RWPE2 (cell line): ENCODE measurements at regions not wholly inside any gene's neighbourhood (a gene's known extent, or its start where the extent isn't known, plus 50 kb on each side); places are given as distances from the start of the nearest gene placed in this dataset.

ENCODE experiments used
- ATAC-seq: fragments of 200-7000 bp; cut with Tn5 transposase; 3 replicates; pipeline ENCODE4 v1.9.1; 2021; ENCODE audit warnings: low read depth
- DNase-seq: peaks from one replicate; pipeline ENCODE4 v3.0.0-alpha.2; 2020; ENCODE audit warnings: low spot score
- H3K27ac ChIP-seq: fragments of 450-650 bp; 2 replicates; pipeline ENCODE4 v1.5.1; 2017; ENCODE audit warnings: mild to moderate bottlenecking; ENCODE audit not compliant: poor library complexity, severe bottlenecking
- H3K27me3 ChIP-seq: fragments of 250-450 bp; sonication (Bioruptor Pico); 2 replicates; pipeline ENCODE4 v1.5.1; 2021; ENCODE audit warnings: mild to moderate bottlenecking, moderate library complexity; ENCODE audit not compliant: insufficient read depth, poor library complexity, severe bottlenecking
- H3K36me3 ChIP-seq: fragments of 250-450 bp; sonication (Bioruptor Pico); 2 replicates; pipeline ENCODE4 v1.5.1; 2020; ENCODE audit warnings: low read depth, mild to moderate bottlenecking, moderate library complexity
- H3K4me1 ChIP-seq: fragments of 250-450 bp; sonication (Bioruptor Pico); 2 replicates; pipeline ENCODE4 v1.5.1; 2021; ENCODE audit warnings: mild to moderate bottlenecking, moderate library complexity; ENCODE audit not compliant: insufficient read depth, poor library complexity, severe bottlenecking
- H3K4me3 ChIP-seq: fragments of 250-450 bp; sonication (Bioruptor Pico); 2 replicates; pipeline ENCODE4 v1.5.1; 2021; ENCODE audit warnings: mild to moderate bottlenecking, moderate library complexity; ENCODE audit not compliant: severe bottlenecking
- H3K9me3 ChIP-seq: fragments of 250-450 bp; sonication (Bioruptor Pico); 2 replicates; pipeline ENCODE4 v1.5.1; 2021; ENCODE audit warnings: mild to moderate bottlenecking, moderate library complexity; ENCODE audit not compliant: severe bottlenecking
- CTCF ChIP-seq: fragments of 450-650 bp; IDR thresholded peaks from one replicate; pipeline ENCODE4 v1.5.1; 2017; ENCODE audit warnings: mild to moderate bottlenecking, moderate library complexity; ENCODE audit not compliant: poor library complexity, severe bottlenecking

GRCh38 chr14:62557416-62557815 lies 487.8 kb downstream of the KCNH5 start:
- no peak overlapping the region for H3K4me3 ChIP-seq
- no peaks in the 10 kb centered on the region for H3K4me1 ChIP-seq
- no peak overlapping the region for H3K27ac ChIP-seq
- no peaks in the 10 kb centered on the region for H3K9me3 ChIP-seq
- no peaks in the 10 kb centered on the region for H3K27me3 ChIP-seq
- H3K36me3 ChIP-seq = no peaks in the 10 kb centered on the region
- no peak for ATAC-seq
- no peak for TF ChIP-seq CTCF
- no peak for DNase-seq

GRCh38 chr14:62558451-62558850 lies 486.8 kb downstream of the KCNH5 start:
- Histone ChIP-seq H3K4me3 (no peak overlapping the region), H3K4me1 (no peaks in the 10 kb centered on the region), H3K36me3 (no peaks in the 10 kb centered on the region), H3K27ac (no peak overlapping the region), H3K9me3 (no peaks in the 10 kb centered on the region), H3K27me3 (no peaks in the 10 kb centered on the region)
- DNase-seq = no peak
- ATAC-seq = no peak
- no peak for TF ChIP-seq CTCF

GRCh38 chr14:62585247-62585646 lies 460.0 kb downstream of the KCNH5 start:
- no peak for TF ChIP-seq CTCF
- Histone ChIP-seq H3K4me1 (peaks cover 4% of the 10 kb centered on the region), H3K27ac (no peak overlapping the region), H3K9me3 (no peaks in the 10 kb centered on the region), H3K27me3 (no peaks in the 10 kb centered on the region), H3K36me3 (no peaks in the 10 kb centered on the region), H3K4me3 (no peak overlapping the region)
- DNase-seq = no peak
- ATAC-seq = no peak

GRCh38 chr14:62592877-62593276 lies 452.4 kb downstream of the KCNH5 start:
- Histone ChIP-seq H3K4me3 (no peak overlapping the region), H3K27ac (no peak overlapping the region), H3K36me3 (no peaks in the 10 kb centered on the region), H3K27me3 (no peaks in the 10 kb centered on the region), H3K9me3 (no peaks in the 10 kb centered on the region), H3K4me1 (peaks cover 5% of the 10 kb centered on the region)
- DNase-seq (no peak), ATAC-seq (peak; percentile 81)
- no peak for TF ChIP-seq CTCF

- ATAC-seq = no peak
- Histone ChIP-seq H3K4me1 (peaks cover 5% of the 10 kb centered on the region), H3K36me3 (no peaks in the 10 kb centered on the region), H3K4me3 (no peak overlapping the region), H3K9me3 (no peaks in the 10 kb centered on the region), H3K27me3 (no peaks in the 10 kb centered on the region), H3K27ac (no peak overlapping the region)
- TF ChIP-seq CTCF = no peak
- DNase-seq = no peak
These were observed 448.1 kb downstream of the KCNH5 start for GRCh38 chr14:62597143-62597542.
